Keratinocyte (primary cell): ENCODE measurements at regions not wholly inside any gene's neighbourhood (a gene's known extent, or its start where the extent isn't known, plus 50 kb on each side); places are given as distances from the start of the nearest gene placed in this dataset.

Source experiments
- CTCF ChIP-seq, 3 experiments: IDR thresholded peaks in 1 of 3; conservative IDR thresholded peaks in 1 of 3; optimal IDR thresholded peaks in 1 of 3; 2 replicates in 2 of 3; 3 replicates in 1 of 3; pipeline versions ENCODE3 to v1.5.1; 2011; ENCODE audit warnings: low read length in 3 of 3, mild to moderate bottlenecking in 3 of 3, moderate library complexity in 2 of 3, control low read depth in 1 of 3, inconsistent platforms in 1 of 3; ENCODE audit not compliant: insufficient read depth in 2 of 3; ENCODE audit errors: extremely low read depth in 1 of 3
- EZH2 ChIP-seq: IDR thresholded peaks from one replicate; pipeline ENCODE4 v1.6.1; 2012; ENCODE audit warnings: inconsistent platforms, mild to moderate bottlenecking, low read length, moderate library complexity

GRCh38 chr14:40784860-40785259 is 821.8 kb upstream of the LRFN5 start:
- TF ChIP-seq EZH2: no peak
- no peak for TF ChIP-seq CTCF (optimal IDR thresholded peaks at IDR 0.05 in 1 of 3, IDR thresholded peaks at IDR 0.05 in 1 of 3, conservative IDR thresholded peaks at IDR 0.05 in 1 of 3; ENCODE audit: extremely low read depth in 1 of 3, insufficient read depth in 2 of 3, low read length in 3 of 3)
